Trophoblast cell (in vitro differentiated cells and primary cell): ENCODE measurements at regions not wholly inside any gene's neighbourhood (a gene's known extent, or its start where the extent isn't known, plus 50 kb on each side); places are given as distances from the start of the nearest gene placed in this dataset.
"Not testable (repeated sequence)": the region's sequence is repeated elsewhere in the genome, so short reads cannot be mapped to it uniquely, and the experiment has no call there.

Experiments
- DNase-seq, 2 donors: peaks; one replicate each; pipeline ENCODE4 v3.0.0-alpha.2; 2016
- H2AFZ ChIP-seq: 2 replicates; pipeline ENCODE4 v1.6.1; 2013; ENCODE audit warnings: low read length, moderate library complexity, mild to moderate bottlenecking; ENCODE audit not compliant: insufficient read depth, poor library complexity
- H2AK5ac ChIP-seq: 2 replicates; pipeline ENCODE4 v1.6.1; 2013; ENCODE audit warnings: mild to moderate bottlenecking, low read length
- H2BK120ac ChIP-seq: 2 replicates; pipeline ENCODE4 v1.6.1; 2013; ENCODE audit warnings: low read length, mild to moderate bottlenecking, moderate library complexity; ENCODE audit not compliant: insufficient read depth, poor library complexity
- H2BK12ac ChIP-seq: 2 replicates; pipeline ENCODE4 v1.6.1; 2013; ENCODE audit warnings: mild to moderate bottlenecking, low read length, moderate library complexity
- H2BK5ac ChIP-seq: 2 replicates; pipeline ENCODE4 v1.6.1; 2013; ENCODE audit warnings: low read length, low read depth, moderate library complexity, mild to moderate bottlenecking; ENCODE audit not compliant: poor library complexity
- H3K14ac ChIP-seq: 2 replicates; pipeline ENCODE4 v1.6.1; 2013; ENCODE audit warnings: mild to moderate bottlenecking, low read length
- H3K18ac ChIP-seq: 2 replicates; pipeline ENCODE4 v1.6.1; 2013; ENCODE audit warnings: mild to moderate bottlenecking, low read length
- H3K23ac ChIP-seq: 2 replicates; pipeline ENCODE4 v1.6.1; 2013; ENCODE audit warnings: low read length
- H3K27ac ChIP-seq: 2 replicates; pipeline ENCODE4 v1.5.1; 2013; ENCODE audit warnings: low read depth, mild to moderate bottlenecking, inconsistent platforms, low read length, moderate library complexity
- H3K27me3 ChIP-seq: 2 replicates; pipeline ENCODE4 v1.6.1; 2013; ENCODE audit warnings: inconsistent platforms, mild to moderate bottlenecking, low read length, moderate library complexity; ENCODE audit not compliant: insufficient read depth
- H3K36me3 ChIP-seq, 2 experiments: 1 replicate in 1 of 2; 2 replicates in 1 of 2; pipeline ENCODE4 v1.6.1; 2013; ENCODE audit warnings: low read length in 2 of 2, mild to moderate bottlenecking in 2 of 2, moderate library complexity in 1 of 2; ENCODE audit not compliant: insufficient read depth in 2 of 2, control insufficient read depth in 1 of 2
- H3K4ac ChIP-seq: 2 replicates; pipeline ENCODE4 v1.6.1; 2013; ENCODE audit warnings: low read depth, mild to moderate bottlenecking, low read length, moderate library complexity
- H3K4me1 ChIP-seq, 2 experiments: 1 replicate in 1 of 2; 2 replicates in 1 of 2; pipeline ENCODE4 v1.6.1; 2013; ENCODE audit warnings: low read length in 2 of 2, mild to moderate bottlenecking in 2 of 2, moderate library complexity in 1 of 2; ENCODE audit not compliant: insufficient read depth in 2 of 2, control insufficient read depth in 1 of 2
- H3K4me2 ChIP-seq: 2 replicates; pipeline ENCODE4 v1.6.1; 2013; ENCODE audit warnings: inconsistent platforms, mild to moderate bottlenecking, low read length, moderate library complexity
- H3K4me3 ChIP-seq: 2 replicates; pipeline ENCODE4 v1.5.1; 2013; ENCODE audit warnings: mild to moderate bottlenecking, low read depth, low read length, inconsistent platforms
- H3K79me1 ChIP-seq: one replicate; pipeline ENCODE4 v1.6.1; 2013; ENCODE audit warnings: low read length
- H3K79me2 ChIP-seq: 2 replicates; pipeline ENCODE4 v1.6.1; 2013; ENCODE audit warnings: low read length, mild to moderate bottlenecking; ENCODE audit not compliant: control insufficient read depth, insufficient read depth, poor library complexity
- H3K9ac ChIP-seq: 2 replicates; pipeline ENCODE4 v1.6.1; 2013; ENCODE audit warnings: mild to moderate bottlenecking, low read length
- H3K9me3 ChIP-seq: 2 replicates; pipeline ENCODE4 v1.6.1; 2013; ENCODE audit warnings: low read depth, mild to moderate bottlenecking, control low read depth, inconsistent platforms, low read length; ENCODE audit not compliant: insufficient read depth
- H4K12ac ChIP-seq: 2 replicates; pipeline ENCODE4 v1.6.1; 2013; ENCODE audit warnings: low read depth, mild to moderate bottlenecking, low read length, moderate library complexity
- H4K8ac ChIP-seq: 2 replicates; pipeline ENCODE4 v1.6.1; 2013; ENCODE audit warnings: low read depth, mild to moderate bottlenecking, low read length, moderate library complexity
- H4K91ac ChIP-seq: one replicate; pipeline ENCODE4 v1.6.1; 2013; ENCODE audit warnings: low read depth, mild to moderate bottlenecking, low read length, moderate library complexity
- WGBS: extraction: QIAGEN DNeasy Blood & Tissue Kit; methylation state at CpG from one replicate; pipeline ENCODE4 v1.1.7; 2013; ENCODE audit warnings: missing lambda C conversion rate; ENCODE audit not compliant: insufficient read length, insufficient coverage; ENCODE audit errors: extremely low coverage; 5-methylcytosine and 5-hydroxymethylcytosine counted together

GRCh38 chr4:55277011-55277410, 69.0 kb upstream of the SRD5A3 start:
- Histone ChIP-seq H3K27ac (no peak overlapping the region), H3K4ac (no peak overlapping the region), H3K36me3 (no peaks in the 10 kb centered on the region), H2AK5ac (no peak overlapping the region), H3K4me3 (no peak overlapping the region), H2AFZ (no peak overlapping the region), H3K79me1 (no peaks in the 10 kb centered on the region), H2BK5ac (no peak overlapping the region), H2BK120ac (no peak overlapping the region), H3K4me2 (no peak overlapping the region), H4K12ac (no peak overlapping the region), H3K9ac (no peak overlapping the region), H3K79me2 (no peaks in the 10 kb centered on the region), H4K91ac (no peak overlapping the region), H3K18ac (no peak overlapping the region), H3K14ac (no peak overlapping the region), H3K4me1 (no peaks in the 10 kb centered on the region), H2BK12ac (no peak overlapping the region), H4K8ac (no peak overlapping the region), H3K9me3 (no peaks in the 10 kb centered on the region), H3K23ac (no peak overlapping the region), H3K27me3 (no peaks in the 10 kb centered on the region)
- WGBS = no CpG with 5 or more reads among the region's 2 CpGs
- no peak for DNase-seq

GRCh38 chr4:55278316-55278715, 67.7 kb upstream of the SRD5A3 start:
- Histone ChIP-seq H3K9me3 (no peaks in the 10 kb centered on the region), H3K18ac (no peak overlapping the region), H3K4me1 (no peaks in the 10 kb centered on the region), H4K8ac (no peak overlapping the region), H3K27me3 (no peaks in the 10 kb centered on the region), H3K9ac (no peak overlapping the region), H2BK12ac (no peak overlapping the region), H3K14ac (no peak overlapping the region), H4K12ac (no peak overlapping the region), H4K91ac (no peak overlapping the region), H2AK5ac (no peak overlapping the region), H3K4me2 (no peak overlapping the region), H2BK120ac (no peak overlapping the region), H2AFZ (no peak overlapping the region), H3K36me3 (no peaks in the 10 kb centered on the region), H3K23ac (no peak overlapping the region), H3K4ac (no peak overlapping the region), H3K4me3 (no peak overlapping the region), H2BK5ac (no peak overlapping the region), H3K79me2 (no peaks in the 10 kb centered on the region), H3K79me1 (no peaks in the 10 kb centered on the region), H3K27ac (no peak overlapping the region)
- no peak for DNase-seq
- WGBS = no CpG with 5 or more reads among the region's 1 CpG

DNA sequence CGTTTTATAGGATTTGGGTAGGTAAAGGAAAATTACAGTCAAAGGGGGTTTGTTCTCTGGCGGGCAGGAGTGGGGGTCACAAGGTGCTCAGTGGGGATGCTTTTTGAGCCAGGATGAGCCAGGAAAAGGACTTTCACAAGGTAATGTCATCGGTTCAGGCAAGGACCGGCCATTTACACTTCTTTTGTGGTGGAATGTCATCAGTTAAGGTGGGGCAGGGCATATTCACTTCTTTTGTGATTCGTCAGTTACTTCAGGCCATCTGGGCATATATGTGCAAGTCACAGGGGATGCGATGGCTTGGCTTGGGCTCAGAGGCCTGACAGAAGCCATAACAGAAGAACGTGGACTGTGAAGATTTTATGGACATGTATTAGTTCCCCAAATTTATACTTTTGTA, 65.6 kb upstream of the SRD5A3 start:
- H3K27me3 ChIP-seq, H2BK12ac ChIP-seq, H3K4me2 ChIP-seq, H3K18ac ChIP-seq, H3K4ac ChIP-seq, H4K12ac ChIP-seq, H2AK5ac ChIP-seq, H3K14ac ChIP-seq, H3K36me3 ChIP-seq, H2BK5ac ChIP-seq, H4K91ac ChIP-seq, H3K27ac ChIP-seq, H2AFZ ChIP-seq, H2BK120ac ChIP-seq, H3K4me3 ChIP-seq, H4K8ac ChIP-seq, H3K4me1 ChIP-seq, H3K79me2 ChIP-seq, DNase-seq, H3K23ac ChIP-seq, H3K9ac ChIP-seq, H3K9me3 ChIP-seq, H3K79me1 ChIP-seq: not testable (repeated sequence)
- no CpG with 5 or more reads among the region's 7 CpGs for WGBS

DNA sequence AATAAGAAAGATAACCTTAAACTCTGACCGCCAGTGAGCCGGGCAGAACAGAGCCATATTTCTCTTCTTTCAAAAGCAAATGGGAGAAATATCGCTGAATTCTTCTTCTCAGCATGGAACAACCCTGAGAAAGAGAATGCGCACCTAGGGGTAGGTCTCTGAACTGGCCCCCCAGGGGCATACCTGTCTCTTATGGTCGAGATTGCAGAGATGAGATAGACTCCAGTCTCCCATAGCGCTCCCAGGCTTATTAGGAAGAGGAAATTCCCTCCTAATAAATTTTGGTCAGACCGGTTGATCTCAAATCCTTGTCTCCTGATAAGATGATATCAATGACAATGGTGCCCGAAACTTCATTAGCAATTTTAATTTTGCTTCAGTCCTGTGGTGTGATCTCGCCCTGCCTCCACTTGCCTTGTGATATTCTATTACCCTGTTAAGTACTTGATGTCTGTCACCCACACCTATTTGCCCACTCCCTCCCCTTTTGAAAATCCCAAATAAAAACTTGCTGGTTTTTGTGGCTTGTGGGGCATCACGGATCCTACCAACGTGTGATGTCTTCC, 64.8 kb upstream of the SRD5A3 start:
- not testable (repeated sequence) for H3K9ac ChIP-seq, H3K79me2 ChIP-seq, H3K4me1 ChIP-seq, H3K36me3 ChIP-seq, H3K4me2 ChIP-seq, DNase-seq, H2AFZ ChIP-seq, H2BK5ac ChIP-seq, H2AK5ac ChIP-seq, H3K4me3 ChIP-seq, H3K14ac ChIP-seq, H4K91ac ChIP-seq, H2BK120ac ChIP-seq, H3K9me3 ChIP-seq, H3K4ac ChIP-seq, H3K27me3 ChIP-seq, H4K12ac ChIP-seq, H4K8ac ChIP-seq, H3K18ac ChIP-seq, H2BK12ac ChIP-seq, H3K27ac ChIP-seq, H3K79me1 ChIP-seq, H3K23ac ChIP-seq
- WGBS = no CpG with 5 or more reads among the region's 11 CpGs
